Activated naive CD8-positive, alpha-beta T cell treated with anti-CD3 and anti-CD28 coated beads, Interleukin-2, amount 50 U/mL, for 16 hours (primary cell): ENCODE measurements at regions not wholly inside any gene's neighbourhood (a gene's known extent, or its start where the extent isn't known, plus 50 kb on each side); places are given as distances from the start of the nearest gene placed in this dataset.
"Not testable (repeated sequence)": the region's sequence is repeated elsewhere in the genome, so short reads cannot be mapped to it uniquely, and the experiment has no call there.

Source experiments
- DNase-seq: peaks from one replicate; pipeline ENCODE4 v3.0.0-alpha.2; 2020; ENCODE audit warnings: low read depth, low spot score

- DNase-seq, result not testable (repeated sequence)
Measured at GRCh38 chr21:25531538-25532250, 75.6 kb downstream of the MRPL39 start.

- DNase-seq, result no peak
Measured at GRCh38 chr21:25528515-25528914, 78.8 kb downstream of the MRPL39 start.

- no peak for DNase-seq
Measured at GRCh38 chr21:25518491-25518911, 88.8 kb downstream of the MRPL39 start.

- DNase-seq, result no peak
Measured at GRCh38 chr21:25515484-25516405, 91.5 kb downstream of the MRPL39 start.

DNA sequence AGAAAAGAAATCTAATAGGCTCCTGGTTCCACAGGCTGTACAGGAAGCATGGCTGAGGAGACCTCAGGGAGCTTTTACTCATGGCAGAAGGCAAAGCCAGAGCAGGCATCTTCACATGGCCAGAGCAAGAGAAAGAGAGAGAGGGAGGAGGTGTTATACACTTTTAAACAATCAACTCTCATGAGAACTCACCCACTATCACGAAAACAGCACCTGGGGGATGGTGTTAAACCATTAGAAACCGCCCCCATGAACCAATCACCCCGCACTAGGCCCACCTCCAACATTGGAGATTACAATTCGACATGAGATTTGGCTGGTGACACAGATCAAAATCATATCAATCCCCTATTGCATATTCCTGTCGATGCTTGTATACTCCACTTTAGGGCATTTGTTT, 93.5 kb downstream of the MRPL39 start:
- DNase-seq, result no peak

GRCh38 chr21:25512095-25513081, 94.9 kb downstream of the MRPL39 start:
- no peak for DNase-seq

DNA sequence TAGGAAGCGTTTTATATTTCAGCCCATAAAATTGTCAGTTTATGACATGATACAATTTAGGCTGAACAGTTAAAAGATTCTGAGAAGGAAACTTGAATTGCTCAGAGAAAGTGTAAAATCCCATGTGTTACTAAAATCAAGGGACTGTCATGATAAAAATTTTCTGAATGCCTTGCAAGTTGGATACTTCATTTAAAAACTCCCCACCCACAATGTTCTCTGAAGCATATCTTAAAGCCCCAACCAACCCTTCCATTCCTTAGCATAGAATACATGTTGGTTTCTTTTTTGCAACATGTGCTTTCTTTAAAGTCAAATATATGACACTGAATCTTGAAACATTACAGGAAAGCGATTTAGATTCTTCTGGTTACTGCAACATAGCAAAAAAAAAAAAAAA, 97.4 kb downstream of the MRPL39 start:
- no peak for DNase-seq

- no peak for DNase-seq
Measured at GRCh38 chr21:25508364-25508763, 98.9 kb downstream of the MRPL39 start.

- no peak for DNase-seq
Measured at GRCh38 chr21:25507522-25507921, 99.8 kb downstream of the MRPL39 start.

GRCh38 chr21:25506887-25507286, 100.4 kb downstream of the MRPL39 start:
- no peak for DNase-seq

- no peak for DNase-seq
Measured at GRCh38 chr21:25506261-25506660, 101.0 kb downstream of the MRPL39 start.

- DNase-seq, result no peak
Measured at GRCh38 chr21:25503981-25504380, 103.3 kb downstream of the MRPL39 start.

DNA sequence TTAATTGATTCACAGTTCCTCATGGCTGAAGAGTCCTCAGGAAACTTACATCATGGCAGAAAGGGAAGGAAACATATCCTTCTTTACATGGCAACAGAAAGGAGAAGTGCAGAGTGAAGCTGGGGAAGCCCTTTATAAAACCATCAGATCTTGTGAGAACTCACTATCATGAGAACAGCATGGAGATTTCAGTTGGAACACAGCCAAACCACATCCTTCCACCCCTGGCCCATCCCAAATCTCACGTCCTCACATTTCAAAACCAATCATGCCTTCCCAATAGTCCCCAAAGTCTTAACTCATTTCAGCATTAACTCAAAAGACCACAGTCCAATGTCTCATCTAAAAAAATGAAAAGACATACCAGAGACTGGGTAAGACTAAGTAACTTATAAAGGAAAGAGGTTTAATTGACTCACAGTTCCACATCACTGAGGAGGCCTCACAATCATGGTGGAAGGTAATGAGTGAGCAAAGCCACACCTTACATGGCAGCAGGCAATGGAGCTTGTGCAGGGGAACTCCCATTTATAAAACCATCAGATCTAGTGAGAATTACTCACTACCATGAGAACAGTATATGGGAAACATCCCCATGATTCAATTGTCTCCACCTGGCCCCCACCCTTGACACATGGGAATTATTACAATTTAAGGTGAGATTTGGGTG, 105.2 kb downstream of the MRPL39 start:
- peak; percentile 35 for DNase-seq

DNA sequence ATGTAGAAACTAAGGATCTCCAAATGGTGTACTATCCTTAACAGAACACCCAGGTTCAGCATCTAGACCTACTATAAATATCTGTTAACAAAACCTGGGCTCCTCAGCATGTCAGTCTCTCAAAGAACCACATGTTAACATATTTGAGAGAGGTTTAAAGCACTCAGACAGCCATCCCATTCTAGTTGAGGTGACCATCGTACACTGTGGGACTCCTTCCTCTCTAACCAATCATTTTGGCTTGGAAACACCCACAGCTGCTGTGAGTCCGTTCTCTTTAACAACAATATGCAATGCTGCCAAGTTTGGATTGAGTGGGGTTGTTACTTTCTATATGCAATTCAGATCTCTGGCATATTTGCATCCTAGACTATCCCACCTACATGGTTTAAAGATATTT, 105.8 kb downstream of the MRPL39 start:
- DNase-seq, result no peak

DNA sequence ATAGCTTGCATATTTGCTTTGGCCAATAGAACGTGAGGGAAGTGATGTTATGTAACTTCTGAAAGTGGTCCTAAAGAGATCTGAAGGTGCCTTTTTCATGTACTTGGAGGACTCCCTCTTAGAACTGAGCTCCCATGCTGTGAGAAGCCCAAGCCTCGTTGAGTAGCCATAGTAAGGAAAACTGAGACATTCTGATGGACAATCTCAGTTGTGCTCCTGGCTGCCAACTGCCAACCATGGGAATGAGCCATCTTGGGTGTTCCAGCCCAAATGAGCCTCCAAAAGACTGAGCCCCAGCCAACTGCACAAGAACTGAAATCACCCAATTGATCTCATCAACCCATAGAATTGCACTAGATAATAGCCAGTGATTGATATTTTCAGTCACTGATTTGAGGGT, 106.7 kb downstream of the MRPL39 start:
- no peak for DNase-seq

GRCh38 chr21:25496825-25497482, 110.3 kb downstream of the MRPL39 start:
- DNase-seq, result no peak

DNA sequence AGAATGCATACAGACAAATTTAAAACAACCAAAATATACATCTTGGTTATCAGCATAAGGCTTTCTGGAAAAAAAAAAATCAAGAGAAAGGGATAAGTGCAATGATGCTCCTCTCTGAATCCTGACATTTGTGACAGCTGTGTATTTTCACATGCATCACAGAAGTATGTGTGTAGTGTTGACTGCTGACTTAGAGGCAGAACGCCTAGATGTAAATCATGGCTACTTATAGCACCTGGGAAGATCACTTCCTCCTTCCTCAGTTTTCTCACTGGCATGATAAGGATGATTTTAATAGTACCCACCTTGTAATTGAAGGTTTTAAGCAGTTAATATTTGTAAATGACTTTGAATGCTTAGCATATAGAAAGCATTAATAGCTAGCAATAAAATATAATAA, 112.5 kb downstream of the MRPL39 start:
- no peak for DNase-seq

DNA sequence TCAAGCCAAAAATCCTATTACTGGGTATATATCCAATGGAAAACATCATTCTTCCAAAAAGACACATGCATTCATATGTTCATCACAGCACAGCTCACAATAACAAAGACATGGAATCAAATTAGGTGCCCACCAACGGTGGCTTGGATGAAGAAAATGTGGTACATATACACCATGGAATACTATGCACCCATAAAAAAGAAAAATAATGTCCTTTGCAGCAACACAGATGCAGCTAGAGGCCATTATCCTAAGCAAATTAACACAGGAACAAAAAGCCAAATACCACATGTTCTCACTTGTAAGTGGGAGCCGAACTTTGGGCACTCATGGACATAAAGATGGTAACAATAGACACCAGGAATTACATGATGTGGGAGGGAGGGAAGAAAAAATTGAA, 113.6 kb downstream of the MRPL39 start:
- no peak for DNase-seq

DNA sequence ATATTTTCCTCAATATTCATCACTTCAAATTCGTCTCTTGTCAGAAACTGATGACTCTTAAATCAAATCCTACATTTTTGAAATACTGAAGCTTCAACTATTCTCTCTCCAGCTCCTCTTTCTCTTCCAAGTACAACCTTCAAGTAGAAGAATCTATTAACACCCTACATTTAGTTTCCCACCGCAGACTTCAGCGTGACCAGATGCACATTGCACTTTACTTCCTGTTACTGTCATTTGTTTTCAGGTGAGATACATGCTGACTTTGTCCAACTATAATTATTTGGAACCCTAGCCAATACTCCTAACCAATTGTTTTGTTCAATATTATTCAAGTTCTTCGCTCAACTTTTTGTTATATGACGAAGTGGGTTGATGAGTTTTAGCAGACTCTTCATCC, 116.0 kb downstream of the MRPL39 start:
- no peak for DNase-seq

GRCh38 chr21:25490742-25491141, 116.5 kb downstream of the MRPL39 start:
- no peak for DNase-seq

DNA sequence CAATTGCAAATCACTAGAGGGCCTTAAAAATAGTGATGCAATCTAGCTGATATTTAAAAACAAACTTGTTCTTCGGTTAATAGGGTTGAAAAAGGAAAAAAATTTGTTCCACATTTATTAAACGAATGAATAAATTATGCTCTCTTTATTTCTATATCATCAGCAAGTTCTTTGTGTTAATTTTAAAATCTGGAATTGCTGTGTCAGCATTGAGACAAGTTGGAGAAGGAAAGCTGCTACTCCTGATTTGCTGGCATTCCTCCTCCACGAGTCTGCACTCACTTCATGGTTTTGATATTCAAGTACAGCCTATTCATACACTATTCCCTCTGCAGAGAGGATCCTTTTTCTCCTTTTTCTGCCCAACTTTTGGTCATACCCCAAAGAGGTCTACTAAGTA, 117.6 kb downstream of the MRPL39 start:
- DNase-seq, result no peak
